Ishikawa (cell line): ENCODE measurements at regions not wholly inside any gene's neighbourhood (a gene's known extent, or its start where the extent isn't known, plus 50 kb on each side); places are given as distances from the start of the nearest gene placed in this dataset.
A peak's percentile ranks its signal among the peaks of the same experiment; 100 is the strongest.

Experiments
- CEBPB ChIP-seq: IDR thresholded peaks from 2 replicates; pipeline ENCODE4 v1.6.1; 2012
- CREB1 ChIP-seq: IDR thresholded peaks from 2 replicates; pipeline ENCODE4 v1.6.1; 2012; ENCODE audit warnings: low read depth
- EGR1 ChIP-seq: IDR thresholded peaks from 2 replicates; pipeline ENCODE4 v1.6.1; 2012
- EP300 ChIP-seq: IDR thresholded peaks from 2 replicates; pipeline ENCODE4 v1.6.1; 2012; ENCODE audit warnings: borderline replicate concordance
- FOXM1 ChIP-seq: IDR thresholded peaks from 2 replicates; pipeline ENCODE4 v1.6.1; 2012; ENCODE audit warnings: low read depth, borderline replicate concordance
- MAX ChIP-seq: IDR thresholded peaks from 2 replicates; pipeline ENCODE4 v1.6.1; 2012
- NFIC ChIP-seq: IDR thresholded peaks from 2 replicates; pipeline ENCODE4 v1.6.1; 2012
- RAD21 ChIP-seq: IDR thresholded peaks from 2 replicates; pipeline ENCODE4 v1.6.1; 2012; ENCODE audit warnings: low read depth
- TAF1 ChIP-seq: IDR thresholded peaks from 2 replicates; pipeline ENCODE4 v1.6.1; 2012; ENCODE audit warnings: low read depth, mild to moderate bottlenecking
- TCF12 ChIP-seq: IDR thresholded peaks from 2 replicates; pipeline ENCODE4 v1.6.1; 2012; ENCODE audit warnings: low read depth
- TEAD4 ChIP-seq: IDR thresholded peaks from 2 replicates; pipeline ENCODE4 v1.6.1; 2012
- USF1 ChIP-seq: IDR thresholded peaks from 2 replicates; pipeline ENCODE4 v1.6.1; 2012
- YY1 ChIP-seq: IDR thresholded peaks from 2 replicates; pipeline ENCODE4 v1.6.1; 2012; ENCODE audit warnings: low read depth
- ZBTB7A ChIP-seq: IDR thresholded peaks from 2 replicates; pipeline ENCODE4 v1.6.1; 2012; ENCODE audit warnings: low read depth
- TF ChIP-seq, protein P1 (sequence below): IDR thresholded peaks from 2 replicates; pipeline ENCODE4 v1.6.1; 2012; ENCODE audit warnings: low read depth, mild to moderate bottlenecking

GRCh38 chr2:21369787-21370186 lies 246.0 kb downstream of the TDRD15 start:
- TF ChIP-seq MAX (no peak), RAD21 (no peak)

- no peak for TF ChIP-seq TCF12
- no peak for TF ChIP-seq MAX
- TF ChIP-seq EP300: no peak
- no peak for TF ChIP-seq ZBTB7A
- TF ChIP-seq EGR1: no peak
- no peak for TF ChIP-seq YY1
- TF ChIP-seq CEBPB: no peak
- TF ChIP-seq CREB1: no peak
- TF ChIP-seq FOXM1: no peak
- TF ChIP-seq TAF1: no peak
- TF ChIP-seq TEAD4: no peak
- TF ChIP-seq RAD21: no peak
- TF ChIP-seq USF1: no peak
- TF ChIP-seq NFIC: no peak
- TF ChIP-seq, protein P1, sequence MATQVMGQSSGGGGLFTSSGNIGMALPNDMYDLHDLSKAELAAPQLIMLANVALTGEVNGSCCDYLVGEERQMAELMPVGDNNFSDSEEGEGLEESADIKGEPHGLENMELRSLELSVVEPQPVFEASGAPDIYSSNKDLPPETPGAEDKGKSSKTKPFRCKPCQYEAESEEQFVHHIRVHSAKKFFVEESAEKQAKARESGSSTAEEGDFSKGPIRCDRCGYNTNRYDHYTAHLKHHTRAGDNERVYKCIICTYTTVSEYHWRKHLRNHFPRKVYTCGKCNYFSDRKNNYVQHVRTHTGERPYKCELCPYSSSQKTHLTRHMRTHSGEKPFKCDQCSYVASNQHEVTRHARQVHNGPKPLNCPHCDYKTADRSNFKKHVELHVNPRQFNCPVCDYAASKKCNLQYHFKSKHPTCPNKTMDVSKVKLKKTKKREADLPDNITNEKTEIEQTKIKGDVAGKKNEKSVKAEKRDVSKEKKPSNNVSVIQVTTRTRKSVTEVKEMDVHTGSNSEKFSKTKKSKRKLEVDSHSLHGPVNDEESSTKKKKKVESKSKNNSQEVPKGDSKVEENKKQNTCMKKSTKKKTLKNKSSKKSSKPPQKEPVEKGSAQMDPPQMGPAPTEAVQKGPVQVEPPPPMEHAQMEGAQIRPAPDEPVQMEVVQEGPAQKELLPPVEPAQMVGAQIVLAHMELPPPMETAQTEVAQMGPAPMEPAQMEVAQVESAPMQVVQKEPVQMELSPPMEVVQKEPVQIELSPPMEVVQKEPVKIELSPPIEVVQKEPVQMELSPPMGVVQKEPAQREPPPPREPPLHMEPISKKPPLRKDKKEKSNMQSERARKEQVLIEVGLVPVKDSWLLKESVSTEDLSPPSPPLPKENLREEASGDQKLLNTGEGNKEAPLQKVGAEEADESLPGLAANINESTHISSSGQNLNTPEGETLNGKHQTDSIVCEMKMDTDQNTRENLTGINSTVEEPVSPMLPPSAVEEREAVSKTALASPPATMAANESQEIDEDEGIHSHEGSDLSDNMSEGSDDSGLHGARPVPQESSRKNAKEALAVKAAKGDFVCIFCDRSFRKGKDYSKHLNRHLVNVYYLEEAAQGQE: no peak
These were observed 247.8 kb downstream of the TDRD15 start for GRCh38 chr2:21371499-21372003.

DNA sequence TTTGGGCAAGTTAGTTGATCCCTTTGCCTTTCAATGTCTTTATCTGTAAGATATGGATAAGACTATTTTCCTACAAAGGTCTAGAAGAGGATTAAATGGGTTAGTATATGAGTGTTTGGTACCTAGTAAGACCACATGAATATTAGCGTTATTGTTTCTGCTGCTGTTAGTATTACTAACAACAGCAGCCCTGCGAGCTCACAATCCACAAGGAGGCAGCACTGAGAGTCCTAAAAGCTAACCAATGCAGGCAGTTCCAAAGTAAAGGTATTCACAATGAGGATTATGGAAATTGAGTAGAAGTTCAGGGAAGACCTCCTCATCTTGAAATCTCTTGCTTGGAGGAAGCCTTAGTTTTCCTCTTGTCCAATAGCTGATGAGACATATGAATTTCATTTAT lies 248.9 kb downstream of the TDRD15 start:
- no peak for TF ChIP-seq YY1
- TF ChIP-seq RAD21: peak; percentile 12; the same call in 1 of the 2 replicates

GRCh38 chr2:21376864-21377263 lies 253.1 kb downstream of the TDRD15 start:
- TF ChIP-seq EGR1 (no peak), CEBPB (no peak), CREB1 (no peak), TAF1 (no peak), FOXM1 (no peak), RAD21 (no peak), ZBTB7A (no peak), TCF12 (no peak)
- TF ChIP-seq, protein P1: no peak

- TF ChIP-seq EP300 (no peak), TCF12 (no peak), YY1 (no peak), CEBPB (no peak), TEAD4 (no peak), TAF1 (no peak), NFIC (no peak), ZBTB7A (no peak), FOXM1 (no peak), EGR1 (no peak)
- TF ChIP-seq, protein P1: no peak
These were observed 255.4 kb downstream of the TDRD15 start for GRCh38 chr2:21379140-21379539.
